WTC11 (cell line): ENCODE measurements at regions not wholly inside any gene's neighbourhood (a gene's known extent, or its start where the extent isn't known, plus 50 kb on each side); places are given as distances from the start of the nearest gene placed in this dataset.

Source experiments
- ATF1 ChIP-seq: sonication (generic); formaldehyde crosslinking; IDR thresholded peaks from 2 replicates; pipeline ENCODE4 v1.8.1; 2023; ENCODE audit warnings: mild to moderate bottlenecking, moderate library complexity, missing genetic modification reagents
- ATF2 ChIP-seq: sonication (generic); formaldehyde crosslinking; IDR thresholded peaks from 2 replicates; pipeline ENCODE4 v1.8.1; 2022; ENCODE audit warnings: low read depth, missing genetic modification reagents, borderline replicate concordance
- CBFB ChIP-seq: sonication (generic); formaldehyde crosslinking; IDR thresholded peaks from 2 replicates; pipeline ENCODE4 v1.8.1; 2022; ENCODE audit warnings: mild to moderate bottlenecking, low read depth, missing genetic modification reagents
- CTCF ChIP-seq: fragments of 200-600 bp; IDR thresholded peaks from 2 replicates; pipeline ENCODE4 v1.8.0; 2022; ENCODE audit warnings: antibody characterized with exemption
- E2F1 ChIP-seq: sonication (generic); formaldehyde crosslinking; IDR thresholded peaks from 2 replicates; pipeline ENCODE4 v1.8.0; 2022; ENCODE audit warnings: mild to moderate bottlenecking, missing genetic modification reagents
- ESRRA ChIP-seq: sonication (generic); formaldehyde crosslinking; IDR thresholded peaks from 2 replicates; pipeline ENCODE4 v1.8.1; 2022; ENCODE audit warnings: mild to moderate bottlenecking, missing genetic modification reagents, borderline replicate concordance
- NFYB ChIP-seq: sonication (generic); formaldehyde crosslinking; conservative IDR thresholded peaks from 2 replicates; pipeline ENCODE4 v1.8.0; 2022; ENCODE audit warnings: low read depth, missing genetic modification reagents
- NR3C1 ChIP-seq: sonication (generic); formaldehyde crosslinking; conservative IDR thresholded peaks from 2 replicates; pipeline ENCODE4 v1.8.1; 2023; ENCODE audit warnings: low read depth, mild to moderate bottlenecking, missing genetic modification reagents
- SP1 ChIP-seq: sonication (generic); formaldehyde crosslinking; conservative IDR thresholded peaks from 2 replicates; pipeline ENCODE4 v1.8.1; 2022; ENCODE audit warnings: missing genetic modification reagents
- ZBTB21 ChIP-seq: sonication (generic); formaldehyde crosslinking; IDR thresholded peaks from 2 replicates; pipeline ENCODE4 v1.8.1; 2023; ENCODE audit warnings: mild to moderate bottlenecking, missing genetic modification reagents, borderline replicate concordance
- ZNF232 ChIP-seq: sonication (generic); formaldehyde crosslinking; IDR thresholded peaks from 2 replicates; pipeline ENCODE4 v1.8.0; 2022; ENCODE audit warnings: mild to moderate bottlenecking, missing genetic modification reagents
- TF ChIP-seq, protein P1 (sequence below): sonication (generic); formaldehyde crosslinking; IDR thresholded peaks from 2 replicates; pipeline ENCODE4 v1.8.0; 2022; ENCODE audit warnings: mild to moderate bottlenecking, missing genetic modification reagents

- TF ChIP-seq ESRRA (CRISPR knock-in tag): no peak
- no peak for TF ChIP-seq NR3C1 (CRISPR knock-in tag)
- TF ChIP-seq CTCF: no peak
- TF ChIP-seq NFYB: no peak
- TF ChIP-seq SP1: no peak
- TF ChIP-seq, protein P1, sequence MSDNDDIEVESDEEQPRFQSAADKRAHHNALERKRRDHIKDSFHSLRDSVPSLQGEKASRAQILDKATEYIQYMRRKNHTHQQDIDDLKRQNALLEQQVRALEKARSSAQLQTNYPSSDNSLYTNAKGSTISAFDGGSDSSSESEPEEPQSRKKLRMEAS (CRISPR knock-in tag): no peak
- TF ChIP-seq ATF1 (CRISPR knock-in tag): no peak
- no peak for TF ChIP-seq ATF2 (CRISPR knock-in tag)
- no peak for TF ChIP-seq CBFB (CRISPR knock-in tag)
- TF ChIP-seq E2F1: no peak
- TF ChIP-seq ZNF232 (CRISPR knock-in tag): no peak
- no peak for TF ChIP-seq ZBTB21 (CRISPR knock-in tag)
Observed at GRCh38 chr1:200231787-200232231, 178.0 kb downstream of the ZNF281 start.
